Parathyroid adenoma (tissue), 2 donors: ENCODE measurements at regions not wholly inside any gene's neighbourhood (a gene's known extent, or its start where the extent isn't known, plus 50 kb on each side); places are given as distances from the start of the nearest gene placed in this dataset.
A peak's percentile ranks its signal among the peaks of the same experiment; 100 is the strongest.

ENCODE experiments used
- H2AFZ ChIP-seq: fragments of 300-600 bp; sonication (generic); one replicate; pipeline ENCODE4 v1.7.0; 2017; ENCODE audit warnings: antibody characterized with exemption, mild to moderate bottlenecking
- H3K27ac ChIP-seq: fragments of 300-600 bp; sonication (generic); one replicate; pipeline ENCODE4 v1.7.0; 2017
- H3K27me3 ChIP-seq: fragments of 300-600 bp; sonication (generic); one replicate; pipeline ENCODE4 v1.7.0; 2017; ENCODE audit warnings: low read length; ENCODE audit not compliant: control insufficient read depth, insufficient read depth
- H3K36me3 ChIP-seq: fragments of 300-600 bp; sonication (generic); one replicate; pipeline ENCODE4 v1.7.0; 2017; ENCODE audit warnings: low read length; ENCODE audit not compliant: control insufficient read depth, insufficient read depth
- H3K4me1 ChIP-seq: fragments of 300-600 bp; sonication (generic); one replicate; pipeline ENCODE4 v1.7.0; 2017; ENCODE audit warnings: control low read depth
- H3K4me2 ChIP-seq: fragments of 300-600 bp; sonication (generic); one replicate; pipeline ENCODE4 v1.7.0; 2017; ENCODE audit warnings: low read length
- H3K4me3 ChIP-seq: fragments of 300-600 bp; sonication (generic); one replicate; pipeline ENCODE4 v1.7.0; 2017; ENCODE audit warnings: low read depth, low read length
- H3K79me2 ChIP-seq: fragments of 300-600 bp; sonication (generic); one replicate; pipeline ENCODE4 v1.7.0; 2017; ENCODE audit warnings: control low read depth
- H3K9ac ChIP-seq: fragments of 300-600 bp; sonication (generic); one replicate; pipeline ENCODE4 v1.7.0; 2017; ENCODE audit warnings: mild to moderate bottlenecking
- H3K9me3 ChIP-seq: fragments of 300-600 bp; sonication (generic); one replicate; pipeline ENCODE4 v1.7.0; 2017; ENCODE audit warnings: low read length; ENCODE audit not compliant: control insufficient read depth
- CTCF ChIP-seq: fragments of 300-600 bp; sonication (generic); IDR thresholded peaks from one replicate; pipeline ENCODE4 v1.7.0; 2017; ENCODE audit warnings: antibody characterized with exemption, mild to moderate bottlenecking
- donor health status: primary hyperparathyroidism.

DNA sequence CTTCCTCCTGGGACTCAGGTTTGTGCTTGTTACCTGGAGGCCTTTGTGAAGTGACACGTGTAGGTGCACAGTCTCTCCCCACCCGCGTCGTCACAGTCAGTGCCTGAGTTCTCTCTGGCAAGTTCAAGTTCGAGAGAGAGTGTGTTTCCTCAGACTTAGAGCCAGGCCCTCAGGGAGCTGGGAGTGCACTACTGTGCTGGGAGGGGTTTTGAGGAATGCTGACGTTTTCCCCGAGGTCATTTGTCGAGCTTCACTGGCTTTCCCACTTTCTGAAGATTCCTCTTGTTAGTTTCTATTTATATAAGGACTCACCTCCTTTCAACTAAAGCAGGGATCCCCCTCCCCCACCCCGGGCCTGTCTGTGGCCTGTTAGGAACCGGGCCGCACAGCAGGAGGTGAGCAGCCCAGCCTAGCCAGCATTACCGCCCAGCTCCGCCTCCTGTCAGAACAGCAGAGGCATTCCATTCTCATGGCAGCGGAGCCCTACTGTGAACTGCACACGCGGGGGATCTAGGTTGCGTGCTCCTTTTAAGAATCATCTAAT is 209.2 kb downstream of the DIRAS2 start:
- H2AFZ ChIP-seq = peak overlapping the region; percentile 19
- no peaks in the 10 kb centered on the region for H3K27me3 ChIP-seq
- no peak overlapping the region for H3K4me3 ChIP-seq
- no peak for TF ChIP-seq CTCF
- no peaks in the 10 kb centered on the region for H3K79me2 ChIP-seq
- H3K36me3 ChIP-seq = no peaks in the 10 kb centered on the region
- H3K4me2 ChIP-seq = no peak overlapping the region
- H3K9me3 ChIP-seq = no peaks in the 10 kb centered on the region
- H3K27ac ChIP-seq = no peak overlapping the region
- H3K9ac ChIP-seq = no peak overlapping the region
- H3K4me1 ChIP-seq = no peaks in the 10 kb centered on the region

DNA sequence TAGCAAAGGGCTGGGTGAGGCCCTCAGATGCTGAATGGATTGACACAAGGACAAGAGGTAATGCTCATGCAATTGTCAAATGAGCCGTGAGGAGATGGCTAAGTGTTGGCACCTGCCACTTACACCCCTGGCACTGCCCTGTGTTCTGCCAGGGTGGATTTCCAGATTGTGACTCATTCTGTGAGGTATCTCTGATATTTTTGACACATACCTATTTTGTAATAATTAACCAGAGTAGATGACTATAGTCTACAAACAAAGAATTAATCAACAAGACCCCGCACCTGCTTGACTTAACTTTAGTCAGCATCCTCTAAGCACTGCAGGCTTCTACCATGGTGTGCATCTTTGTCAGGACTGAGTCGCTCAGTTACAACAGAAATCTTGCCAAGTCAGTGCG is 200.8 kb downstream of the DIRAS2 start:
- Histone ChIP-seq H3K4me3 (no peak overlapping the region), H3K27ac (no peak overlapping the region), H2AFZ (no peak overlapping the region), H3K9ac (no peak overlapping the region), H3K27me3 (no peaks in the 10 kb centered on the region), H3K79me2 (no peaks in the 10 kb centered on the region), H3K4me2 (no peak overlapping the region), H3K4me1 (no peaks in the 10 kb centered on the region), H3K9me3 (no peaks in the 10 kb centered on the region), H3K36me3 (no peaks in the 10 kb centered on the region)
- no peak for TF ChIP-seq CTCF

DNA sequence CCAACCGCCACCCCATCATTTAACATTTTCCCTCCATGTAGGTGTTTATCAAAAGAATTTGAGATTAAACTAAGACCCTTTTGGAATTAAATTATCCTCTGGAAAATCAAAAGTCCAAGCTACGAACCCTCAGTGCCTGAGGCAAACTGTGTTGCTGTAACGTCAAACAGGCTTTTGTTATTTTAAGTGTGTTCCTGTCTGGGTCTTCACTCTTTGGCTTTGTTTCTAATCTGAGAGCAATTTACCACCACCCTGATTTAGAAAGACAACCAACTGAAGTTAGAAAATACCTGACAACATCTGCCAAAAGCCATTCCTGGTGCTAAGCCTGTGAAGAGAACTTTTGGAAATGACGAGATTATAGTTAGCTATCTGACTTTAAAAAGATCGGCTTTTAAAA is 199.9 kb downstream of the DIRAS2 start:
- Histone ChIP-seq H3K36me3 (no peaks in the 10 kb centered on the region), H3K9ac (no peak overlapping the region), H3K9me3 (no peaks in the 10 kb centered on the region), H3K4me2 (no peak overlapping the region), H2AFZ (no peak overlapping the region), H3K27me3 (no peaks in the 10 kb centered on the region), H3K79me2 (no peaks in the 10 kb centered on the region), H3K4me3 (no peak overlapping the region), H3K4me1 (no peaks in the 10 kb centered on the region), H3K27ac (no peak overlapping the region)
- TF ChIP-seq CTCF = no peak

GRCh38 chr9:90444609-90445204 is 197.9 kb downstream of the DIRAS2 start:
- TF ChIP-seq CTCF = no peak
- H3K79me2 ChIP-seq = no peaks in the 10 kb centered on the region
- H3K36me3 ChIP-seq = no peaks in the 10 kb centered on the region
- H3K9me3 ChIP-seq = no peaks in the 10 kb centered on the region
- H3K9ac ChIP-seq = no peak overlapping the region
- H3K4me1 ChIP-seq = no peaks in the 10 kb centered on the region
- H3K4me2 ChIP-seq = no peak overlapping the region
- no peak overlapping the region for H3K27ac ChIP-seq
- no peak overlapping the region for H2AFZ ChIP-seq
- H3K27me3 ChIP-seq = no peaks in the 10 kb centered on the region
- H3K4me3 ChIP-seq = no peak overlapping the region

DNA sequence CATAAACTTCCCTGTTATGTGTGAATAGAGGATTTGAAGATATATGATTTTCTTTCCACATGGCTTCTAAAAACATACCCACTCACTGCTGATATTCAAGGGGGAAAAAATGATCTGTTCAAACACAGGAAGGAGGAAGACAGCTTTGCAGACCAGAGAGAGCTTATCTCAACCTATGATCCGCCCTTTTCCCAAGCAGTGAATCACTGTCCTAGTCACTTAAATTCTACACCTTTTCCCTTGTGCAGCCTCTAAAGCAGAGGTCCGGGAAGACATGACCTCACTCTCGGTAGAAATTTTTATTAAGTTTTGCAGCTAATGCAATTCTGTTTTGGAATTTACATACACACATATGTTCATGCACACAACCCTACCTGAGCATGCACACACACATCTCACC is 197.2 kb downstream of the DIRAS2 start:
- Histone ChIP-seq H3K27me3 (no peaks in the 10 kb centered on the region), H3K27ac (no peak overlapping the region), H3K79me2 (no peaks in the 10 kb centered on the region), H3K9me3 (no peaks in the 10 kb centered on the region), H3K4me3 (no peak overlapping the region), H2AFZ (no peak overlapping the region), H3K9ac (no peak overlapping the region), H3K4me2 (no peak overlapping the region), H3K4me1 (no peaks in the 10 kb centered on the region), H3K36me3 (no peaks in the 10 kb centered on the region)
- TF ChIP-seq CTCF = no peak
